D721Med (cell line): ENCODE measurements at regions not wholly inside any gene's neighbourhood (a gene's known extent, or its start where the extent isn't known, plus 50 kb on each side); places are given as distances from the start of the nearest gene placed in this dataset.
"Not testable (repeated sequence)": the region's sequence is repeated elsewhere in the genome, so short reads cannot be mapped to it uniquely, and the experiment has no call there.

Experiments used
- DNase-seq: peaks from one replicate; pipeline ENCODE4 v3.0.0; 2011; ENCODE audit warnings: low spot score; ENCODE audit not compliant: insufficient read length
- FAIRE-seq: peaks from 2 replicates; lab custom pipeline; 2011; peaks lifted over from hg19 to GRCh38; lab: Jason Lieb, UNC
- TF ChIP-seq, protein P1 (sequence below): IDR thresholded peaks from 2 replicates; pipeline ENCODE4 v1.5.1; 2012; ENCODE audit warnings: mild to moderate bottlenecking, control low read depth; ENCODE audit not compliant: insufficient read depth; ENCODE audit errors: missing control alignments

DNA sequence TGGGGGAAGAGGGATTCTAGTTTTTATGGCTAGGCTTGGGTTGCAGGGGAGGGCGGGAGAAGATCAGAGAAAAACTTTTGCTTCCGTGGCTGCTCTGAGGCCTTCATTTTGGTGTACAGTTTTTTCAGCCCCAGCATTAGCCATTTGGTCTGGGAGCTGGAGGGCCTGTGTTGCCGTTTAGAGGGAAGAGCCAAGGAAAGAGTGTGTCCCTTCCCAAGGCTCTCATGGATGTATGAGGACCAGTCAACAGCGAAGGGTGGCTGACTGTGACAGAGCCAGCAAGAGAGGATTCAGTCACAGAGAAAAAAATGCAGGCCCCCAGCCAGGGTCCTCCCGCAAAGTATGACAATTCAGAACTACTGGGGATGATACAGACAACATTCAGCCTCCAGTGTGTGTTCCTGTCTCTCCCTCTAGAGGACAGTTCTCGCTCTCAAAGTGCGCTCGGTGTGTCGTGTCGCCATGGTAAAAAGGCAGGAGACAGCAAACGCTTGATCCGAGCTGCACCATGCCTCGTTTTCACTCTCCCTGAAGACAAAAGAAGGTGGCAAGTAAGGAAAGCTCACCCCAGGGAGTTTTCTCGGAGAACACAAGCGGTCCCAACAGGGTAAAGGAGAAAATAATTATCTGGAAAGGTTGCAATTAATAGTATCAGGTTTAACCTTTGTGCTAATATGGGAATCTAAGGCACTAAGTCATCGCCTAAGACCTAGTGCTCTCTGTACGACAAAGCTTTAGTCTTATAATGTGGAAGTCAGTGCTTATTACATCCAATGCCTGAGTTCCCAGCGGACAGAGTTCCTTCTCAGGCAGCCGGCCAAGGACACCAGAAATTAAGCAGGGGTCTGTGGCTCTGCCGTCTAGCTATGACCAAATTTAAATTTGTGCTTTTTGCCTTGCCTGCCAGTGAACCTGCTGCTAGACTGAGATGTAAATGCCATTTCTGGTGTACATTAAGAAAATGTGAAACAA lies 157.3 kb upstream of the PLXNC1 start:
- FAIRE-seq, result no peak
- TF ChIP-seq, protein P1, sequence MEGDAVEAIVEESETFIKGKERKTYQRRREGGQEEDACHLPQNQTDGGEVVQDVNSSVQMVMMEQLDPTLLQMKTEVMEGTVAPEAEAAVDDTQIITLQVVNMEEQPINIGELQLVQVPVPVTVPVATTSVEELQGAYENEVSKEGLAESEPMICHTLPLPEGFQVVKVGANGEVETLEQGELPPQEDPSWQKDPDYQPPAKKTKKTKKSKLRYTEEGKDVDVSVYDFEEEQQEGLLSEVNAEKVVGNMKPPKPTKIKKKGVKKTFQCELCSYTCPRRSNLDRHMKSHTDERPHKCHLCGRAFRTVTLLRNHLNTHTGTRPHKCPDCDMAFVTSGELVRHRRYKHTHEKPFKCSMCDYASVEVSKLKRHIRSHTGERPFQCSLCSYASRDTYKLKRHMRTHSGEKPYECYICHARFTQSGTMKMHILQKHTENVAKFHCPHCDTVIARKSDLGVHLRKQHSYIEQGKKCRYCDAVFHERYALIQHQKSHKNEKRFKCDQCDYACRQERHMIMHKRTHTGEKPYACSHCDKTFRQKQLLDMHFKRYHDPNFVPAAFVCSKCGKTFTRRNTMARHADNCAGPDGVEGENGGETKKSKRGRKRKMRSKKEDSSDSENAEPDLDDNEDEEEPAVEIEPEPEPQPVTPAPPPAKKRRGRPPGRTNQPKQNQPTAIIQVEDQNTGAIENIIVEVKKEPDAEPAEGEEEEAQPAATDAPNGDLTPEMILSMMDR, result no peak
- no peak for DNase-seq

DNA sequence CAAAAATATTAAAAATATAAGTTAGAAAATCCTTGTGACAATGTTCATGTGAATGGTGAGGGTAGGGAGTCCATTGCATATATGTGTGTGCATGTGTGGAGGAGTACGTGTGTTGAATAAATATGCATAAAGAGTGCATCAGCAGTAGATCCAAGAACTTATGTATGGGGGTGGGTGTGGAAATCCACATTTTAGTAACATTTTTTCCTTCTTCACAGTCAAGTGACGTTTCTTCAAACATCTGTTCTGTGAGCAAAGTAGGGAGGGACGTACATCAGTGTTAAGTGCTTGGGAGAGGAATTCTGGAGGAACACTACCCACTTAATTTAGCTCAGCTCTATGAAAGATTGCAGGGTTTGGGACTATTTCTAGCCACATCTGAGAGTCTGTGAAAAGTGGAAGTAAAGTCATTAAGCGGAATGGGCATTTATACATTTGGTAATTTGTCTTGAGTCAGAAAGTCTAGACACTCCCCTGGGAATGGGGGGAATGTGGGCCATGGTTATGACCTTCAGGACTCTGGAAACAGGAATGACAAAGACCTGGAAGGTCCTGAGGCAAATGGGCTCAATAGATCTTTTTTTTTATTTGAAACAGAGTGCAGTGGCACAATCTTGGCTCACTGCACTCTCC lies 156.4 kb upstream of the PLXNC1 start:
- DNase-seq, result no peak
- no peak for FAIRE-seq
- TF ChIP-seq, protein P1, result no peak

DNA sequence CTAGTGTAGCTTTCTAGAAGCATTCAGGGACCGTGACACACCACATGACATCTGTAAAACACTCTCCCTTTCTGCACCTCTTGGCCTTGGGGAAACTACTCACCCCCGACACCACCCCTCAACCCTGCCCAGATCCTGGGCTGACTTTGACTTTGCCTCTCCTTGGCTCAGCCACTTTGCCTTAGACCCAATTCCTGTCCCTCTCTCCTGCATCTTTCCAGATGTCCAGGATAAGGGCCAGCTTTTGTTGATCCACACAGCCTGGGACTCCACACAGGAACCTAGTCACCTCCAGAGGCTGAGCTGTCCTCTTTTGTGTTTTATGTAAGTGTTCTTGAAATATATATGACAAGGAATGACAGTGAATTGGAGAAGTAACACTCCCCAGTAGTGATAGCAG lies 153.7 kb upstream of the PLXNC1 start:
- TF ChIP-seq, protein P1, result no peak
- FAIRE-seq (no peak), DNase-seq (no peak)

DNA sequence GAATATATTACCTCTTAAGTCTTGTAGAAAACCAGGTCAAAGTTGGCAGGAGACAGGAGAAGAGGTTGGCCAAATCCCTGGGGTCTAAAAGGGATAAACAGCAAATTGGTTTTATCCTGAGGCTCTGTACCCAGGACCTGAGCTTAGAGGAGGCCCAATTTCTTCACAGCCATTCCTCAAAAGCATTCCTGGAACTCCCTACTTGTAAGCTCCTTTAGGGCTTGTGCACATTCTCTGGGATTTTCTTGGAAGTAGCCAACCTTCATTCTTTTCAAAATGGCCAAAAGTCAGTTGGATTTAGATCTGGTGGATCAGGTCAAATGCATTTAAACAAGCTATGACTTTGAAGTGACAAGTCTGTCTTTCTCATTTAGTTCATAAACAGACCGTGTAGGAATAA lies 152.1 kb upstream of the PLXNC1 start:
- DNase-seq (no peak), FAIRE-seq (no peak)
- TF ChIP-seq, protein P1, result no peak

DNA sequence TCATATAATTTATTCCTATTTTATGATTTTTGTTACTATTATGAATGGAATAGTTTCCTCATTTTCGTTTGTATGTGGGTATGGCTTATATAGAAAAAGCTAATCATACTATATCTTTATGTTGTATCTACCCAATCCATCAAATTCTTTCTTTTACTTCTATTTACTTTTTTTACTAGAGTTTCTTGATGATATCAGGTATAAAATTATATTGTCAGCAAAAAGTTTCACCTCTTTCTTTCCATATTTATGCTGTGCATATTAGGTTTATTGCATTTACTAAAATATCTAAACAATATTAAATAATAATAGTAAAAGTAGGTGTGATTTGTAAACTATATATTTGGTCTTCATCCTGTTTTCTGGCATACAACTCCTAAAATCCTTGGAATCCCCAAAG lies 146.7 kb upstream of the PLXNC1 start:
- DNase-seq, result no peak
- TF ChIP-seq, protein P1, result no peak
- FAIRE-seq, result no peak

DNA sequence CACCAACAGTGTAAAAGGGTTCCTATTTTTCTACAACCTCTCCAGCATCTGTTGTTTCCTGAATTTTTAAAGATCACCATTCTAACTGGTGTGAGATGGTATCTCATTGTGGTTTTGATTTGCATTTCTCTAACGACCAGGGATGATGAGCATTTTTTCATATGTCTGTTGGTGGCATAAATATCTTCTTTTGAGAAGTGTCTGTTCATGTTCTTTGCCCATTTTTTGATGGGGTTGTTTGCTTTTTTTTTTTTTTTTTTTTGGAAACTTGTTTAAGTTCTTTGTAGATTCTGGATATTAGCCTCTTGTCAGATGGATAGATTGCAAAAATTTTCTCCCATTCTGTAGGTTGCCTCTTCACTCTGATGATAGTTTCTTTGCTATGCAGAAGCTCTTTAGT lies 145.5 kb upstream of the PLXNC1 start:
- FAIRE-seq, DNase-seq: not testable (repeated sequence)

DNA sequence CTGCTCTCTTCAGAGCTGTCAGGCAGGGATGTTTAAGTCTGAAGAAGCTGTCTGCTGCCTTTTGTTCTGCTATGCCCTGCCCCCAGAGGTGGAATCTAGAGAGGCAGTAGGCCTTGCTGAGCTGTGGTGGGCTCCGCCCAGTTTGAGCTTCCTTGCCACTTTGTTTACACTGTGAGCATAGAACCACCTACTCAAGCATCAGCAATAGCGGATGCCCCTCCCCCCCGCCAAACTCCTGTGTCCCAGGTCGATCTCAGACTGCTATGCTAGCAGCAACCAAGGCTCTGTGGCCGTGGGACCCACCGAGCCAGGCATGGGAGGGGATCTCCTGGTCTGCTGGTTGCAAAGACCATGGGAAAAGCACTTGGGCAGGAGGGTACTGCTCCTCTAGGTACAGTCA lies 140.5 kb upstream of the PLXNC1 start:
- DNase-seq, FAIRE-seq: not testable (repeated sequence)

DNA sequence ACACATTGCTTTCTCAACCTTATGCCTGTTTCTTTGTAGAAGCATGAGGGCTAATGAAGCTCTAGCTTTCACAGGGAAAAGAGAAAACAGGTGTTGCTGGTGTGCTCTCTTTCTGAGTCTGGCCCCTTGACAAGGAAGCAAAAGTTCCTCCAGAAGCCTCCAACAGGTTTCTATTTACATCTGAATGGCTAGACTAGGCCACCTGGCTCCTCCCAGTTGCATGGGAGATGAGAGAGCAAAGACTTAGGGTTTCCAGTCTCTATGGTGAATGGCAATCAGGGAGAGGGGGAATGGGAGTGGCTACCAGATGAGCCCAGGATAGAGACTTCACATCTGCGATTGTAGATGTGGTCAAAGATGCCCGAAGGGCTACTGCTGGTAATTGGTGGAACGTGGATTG lies 138.1 kb upstream of the PLXNC1 start:
- TF ChIP-seq, protein P1, result no peak
- FAIRE-seq, result no peak

More for the DNA sequence above, 138.1 kb upstream of the PLXNC1 start:
- no peak for DNase-seq
